BE2C (cell line): ENCODE measurements at regions not wholly inside any gene's neighbourhood (a gene's known extent, or its start where the extent isn't known, plus 50 kb on each side); places are given as distances from the start of the nearest gene placed in this dataset.

Experiments
- DNase-seq: peaks from one replicate; pipeline ENCODE4 v3.0.0-alpha.2; 2020
- H3K27me3 ChIP-seq: fragments of 250-450 bp; sonication (Bioruptor Pico); 2 replicates; pipeline ENCODE4 v1.5.1; 2020; ENCODE audit warnings: mild to moderate bottlenecking
- H3K36me3 ChIP-seq: fragments of 250-450 bp; sonication (Bioruptor Pico); 2 replicates; pipeline ENCODE4 v1.5.1; 2020; ENCODE audit warnings: mild to moderate bottlenecking
- H3K4me1 ChIP-seq: fragments of 250-450 bp; sonication (Bioruptor Pico); 2 replicates; pipeline ENCODE4 v1.5.1; 2020
- H3K4me3 ChIP-seq: 2 replicates; pipeline ENCODE4 v1.5.1; 2011; ENCODE audit warnings: low read depth, low read length
- H3K9me3 ChIP-seq: fragments of 250-450 bp; sonication (Bioruptor Pico); 2 replicates; pipeline ENCODE4 v1.5.1; 2020
- TF ChIP-seq, protein P1 (sequence below): IDR thresholded peaks from 2 replicates; pipeline ENCODE4 v1.5.1; 2012; ENCODE audit warnings: mild to moderate bottlenecking, low read depth, low read length

GRCh38 chr12:19837543-19837942 lies 398.3 kb downstream of the AEBP2 start:
- no peaks in the 10 kb centered on the region for H3K36me3 ChIP-seq
- no peaks in the 10 kb centered on the region for H3K27me3 ChIP-seq
- no peak overlapping the region for H3K4me3 ChIP-seq
- DNase-seq: no peak
- H3K4me1 ChIP-seq: no peaks in the 10 kb centered on the region
- H3K9me3 ChIP-seq: no peaks in the 10 kb centered on the region
- TF ChIP-seq, protein P1, sequence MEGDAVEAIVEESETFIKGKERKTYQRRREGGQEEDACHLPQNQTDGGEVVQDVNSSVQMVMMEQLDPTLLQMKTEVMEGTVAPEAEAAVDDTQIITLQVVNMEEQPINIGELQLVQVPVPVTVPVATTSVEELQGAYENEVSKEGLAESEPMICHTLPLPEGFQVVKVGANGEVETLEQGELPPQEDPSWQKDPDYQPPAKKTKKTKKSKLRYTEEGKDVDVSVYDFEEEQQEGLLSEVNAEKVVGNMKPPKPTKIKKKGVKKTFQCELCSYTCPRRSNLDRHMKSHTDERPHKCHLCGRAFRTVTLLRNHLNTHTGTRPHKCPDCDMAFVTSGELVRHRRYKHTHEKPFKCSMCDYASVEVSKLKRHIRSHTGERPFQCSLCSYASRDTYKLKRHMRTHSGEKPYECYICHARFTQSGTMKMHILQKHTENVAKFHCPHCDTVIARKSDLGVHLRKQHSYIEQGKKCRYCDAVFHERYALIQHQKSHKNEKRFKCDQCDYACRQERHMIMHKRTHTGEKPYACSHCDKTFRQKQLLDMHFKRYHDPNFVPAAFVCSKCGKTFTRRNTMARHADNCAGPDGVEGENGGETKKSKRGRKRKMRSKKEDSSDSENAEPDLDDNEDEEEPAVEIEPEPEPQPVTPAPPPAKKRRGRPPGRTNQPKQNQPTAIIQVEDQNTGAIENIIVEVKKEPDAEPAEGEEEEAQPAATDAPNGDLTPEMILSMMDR: no peak

GRCh38 chr12:19841451-19841850 lies 402.2 kb downstream of the AEBP2 start:
- no peaks in the 10 kb centered on the region for H3K9me3 ChIP-seq
- no peaks in the 10 kb centered on the region for H3K36me3 ChIP-seq
- TF ChIP-seq, protein P1: no peak
- DNase-seq: no peak
- H3K4me1 ChIP-seq: no peaks in the 10 kb centered on the region
- H3K4me3 ChIP-seq: no peak overlapping the region
- no peaks in the 10 kb centered on the region; the same call in 1 of the 2 replicates for H3K27me3 ChIP-seq

- Histone ChIP-seq H3K27me3 (no peaks in the 10 kb centered on the region; the same call in 1 of the 2 replicates), H3K4me3 (no peak overlapping the region), H3K36me3 (no peaks in the 10 kb centered on the region), H3K9me3 (no peaks in the 10 kb centered on the region), H3K4me1 (no peaks in the 10 kb centered on the region)
- TF ChIP-seq, protein P1: no peak
- DNase-seq: no peak
Measured at GRCh38 chr12:19842116-19842515, 402.8 kb downstream of the AEBP2 start.

GRCh38 chr12:19844224-19844623 lies 404.9 kb downstream of the AEBP2 start:
- no peak for DNase-seq
- Histone ChIP-seq H3K4me3 (no peak overlapping the region), H3K36me3 (no peaks in the 10 kb centered on the region), H3K27me3 (no peaks in the 10 kb centered on the region; the same call in 1 of the 2 replicates), H3K9me3 (no peaks in the 10 kb centered on the region), H3K4me1 (no peaks in the 10 kb centered on the region)
- TF ChIP-seq, protein P1: no peak

GRCh38 chr12:19846574-19846973 lies 407.3 kb downstream of the AEBP2 start:
- no peak for DNase-seq
- Histone ChIP-seq H3K9me3 (no peaks in the 10 kb centered on the region), H3K27me3 (no peaks in the 10 kb centered on the region; the same call in 1 of the 2 replicates), H3K36me3 (no peaks in the 10 kb centered on the region), H3K4me1 (no peaks in the 10 kb centered on the region), H3K4me3 (no peak overlapping the region)
- TF ChIP-seq, protein P1: no peak

DNA sequence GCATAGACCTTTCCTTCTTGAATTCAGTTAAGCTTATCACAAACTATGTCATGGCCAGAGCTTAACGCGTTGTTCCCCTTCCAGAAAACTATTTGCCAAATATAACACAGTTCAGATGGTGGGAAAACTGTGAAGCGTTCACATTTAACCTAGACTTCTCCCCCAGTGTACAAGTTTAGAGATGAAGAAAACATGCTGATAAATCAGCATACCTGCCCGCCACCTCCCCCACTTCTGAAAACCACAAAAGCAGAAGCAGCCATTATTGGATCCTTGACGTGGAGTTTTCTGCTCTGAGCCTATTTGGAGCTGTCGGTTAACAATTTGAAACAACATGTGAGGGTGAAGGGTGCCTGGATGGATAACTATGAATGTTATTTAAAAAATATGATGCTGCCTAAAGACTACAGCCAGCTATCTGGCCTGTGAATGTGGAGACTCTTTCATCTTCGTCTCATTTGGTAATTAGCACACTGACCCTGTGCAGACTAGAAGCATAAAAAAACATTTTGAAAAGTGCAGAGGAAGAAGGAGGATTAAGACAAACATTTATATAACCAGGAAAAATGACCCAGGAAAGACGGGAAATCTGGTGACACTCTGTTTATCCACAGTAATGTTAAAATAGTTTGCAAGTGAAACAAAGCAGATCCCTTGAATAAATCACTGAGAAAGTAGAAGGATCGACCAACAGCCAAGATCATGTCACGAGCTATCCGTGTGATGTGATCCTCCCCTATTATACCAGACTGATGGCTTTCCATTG lies 408.2 kb downstream of the AEBP2 start:
- TF ChIP-seq, protein P1: no peak
- H3K36me3 ChIP-seq: no peaks in the 10 kb centered on the region
- no peak for DNase-seq
- no peaks in the 10 kb centered on the region for H3K4me1 ChIP-seq
- no peaks in the 10 kb centered on the region for H3K9me3 ChIP-seq
- no peaks in the 10 kb centered on the region; the same call in 1 of the 2 replicates for H3K27me3 ChIP-seq
- no peak overlapping the region for H3K4me3 ChIP-seq
